ENCODE measurements at regions not wholly inside any gene's neighbourhood (a gene's known extent, or its start where the extent isn't known, plus 50 kb on each side); places are given as distances from the start of the nearest gene placed in this dataset.

GRCh38 chr16:5330058-5330457, 232.5 kb upstream of the EEF2KMT start:
- Histone ChIP-seq H2AFZ (ENCODE audit: control insufficient read depth, low read length) (no peak overlapping the region), H3K36me3 (ENCODE audit: control insufficient read depth in 2 of 2, extremely low read depth in 1 of 2, insufficient read depth in 2 of 2, low read length in 2 of 2) (no peaks in the 10 kb centered on the region), H3K27me3 (ENCODE audit: control insufficient read depth, extremely low read depth, insufficient read depth, low read length) (no peaks in the 10 kb centered on the region), H3K4me1 (ENCODE audit: control insufficient read depth, extremely low read depth, insufficient read depth, low read length) (no peaks in the 10 kb centered on the region), H3K9me3 (ENCODE audit: control insufficient read depth, low read depth, low read length) (no peaks in the 10 kb centered on the region), H3K9me1 (ENCODE audit: control insufficient read depth, extremely low read depth, insufficient read depth, low read length) (no peaks in the 10 kb centered on the region), H3K4me3 (ENCODE audit: control insufficient read depth in 2 of 3, extremely low read depth in 1 of 3, insufficient read depth in 2 of 3, low read depth in 1 of 3, low read length in 3 of 3) (no peak overlapping the region), H3K27ac (ENCODE audit: control insufficient read depth, insufficient read depth, low read length) (no peak overlapping the region), H3K4me2 (ENCODE audit: control insufficient read depth, extremely low read depth, insufficient read depth, low read depth, low read length) (no peak overlapping the region), H3K79me2 (ENCODE audit: control insufficient read depth, insufficient read depth, low read length) (no peaks in the 10 kb centered on the region), H3K9ac (ENCODE audit: control insufficient read depth, extremely low read depth, insufficient read depth, low read length) (no peak overlapping the region), H4K20me1 (ENCODE audit: control insufficient read depth, extremely low read depth, insufficient read depth, low read length) (no peaks in the 10 kb centered on the region)
- DNase-seq (ENCODE audit: low read depth, low spot score) (no peak), FAIRE-seq (no peak)
- TF ChIP-seq EZH2 (IDR thresholded peaks at IDR 0.05; ENCODE audit: low read length) (no peak), CTCF (optimal IDR thresholded peaks at IDR 0.05 in 1 of 3, IDR thresholded peaks at IDR 0.05 in 1 of 3, conservative IDR thresholded peaks at IDR 0.05 in 1 of 3; ENCODE audit: extremely low read depth in 1 of 3, insufficient read depth in 2 of 3, low read length in 3 of 3) (no peak)
- dilution Hi-C loops (cut with MboI; ENCODE audit: extremely low pct_ligation_motif_present, low sequenced_read_pairs), result no loop called here

DNA sequence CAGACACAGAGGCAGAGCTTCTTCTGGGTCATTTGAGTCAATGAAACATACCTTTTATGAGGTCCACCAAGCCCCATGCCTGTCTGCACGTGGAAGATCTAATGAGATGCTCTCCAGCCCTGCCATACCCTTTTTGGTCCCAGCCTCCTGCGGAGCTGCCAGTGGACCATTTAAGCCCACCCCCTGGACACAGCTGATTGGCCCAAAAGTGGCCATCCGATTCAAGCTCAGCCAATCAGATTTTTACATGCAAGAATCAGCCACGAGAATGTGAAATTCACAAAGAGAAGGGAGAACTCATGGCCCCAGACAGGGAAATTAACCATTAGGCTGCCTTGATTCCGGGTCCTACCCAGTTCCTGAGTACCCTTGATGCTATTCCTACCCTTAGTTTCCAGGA, 231.0 kb upstream of the EEF2KMT start:
- Histone ChIP-seq H3K36me3 (ENCODE audit: control insufficient read depth in 2 of 2, extremely low read depth in 1 of 2, insufficient read depth in 2 of 2, low read length in 2 of 2) (no peaks in the 10 kb centered on the region), H3K9me3 (ENCODE audit: control insufficient read depth, low read depth, low read length) (no peaks in the 10 kb centered on the region), H3K4me1 (ENCODE audit: control insufficient read depth, extremely low read depth, insufficient read depth, low read length) (no peaks in the 10 kb centered on the region), H3K9ac (ENCODE audit: control insufficient read depth, extremely low read depth, insufficient read depth, low read length) (no peak overlapping the region), H3K27ac (ENCODE audit: control insufficient read depth, insufficient read depth, low read length) (no peak overlapping the region), H3K9me1 (ENCODE audit: control insufficient read depth, extremely low read depth, insufficient read depth, low read length) (no peaks in the 10 kb centered on the region), H2AFZ (ENCODE audit: control insufficient read depth, low read length) (no peak overlapping the region), H3K27me3 (ENCODE audit: control insufficient read depth, extremely low read depth, insufficient read depth, low read length) (no peaks in the 10 kb centered on the region), H4K20me1 (ENCODE audit: control insufficient read depth, extremely low read depth, insufficient read depth, low read length) (no peaks in the 10 kb centered on the region), H3K4me2 (ENCODE audit: control insufficient read depth, extremely low read depth, insufficient read depth, low read depth, low read length) (no peak overlapping the region), H3K79me2 (ENCODE audit: control insufficient read depth, insufficient read depth, low read length) (no peaks in the 10 kb centered on the region), H3K4me3 (ENCODE audit: control insufficient read depth in 2 of 3, extremely low read depth in 1 of 3, insufficient read depth in 2 of 3, low read depth in 1 of 3, low read length in 3 of 3) (no peak overlapping the region)
- TF ChIP-seq CTCF (optimal IDR thresholded peaks at IDR 0.05 in 1 of 3, IDR thresholded peaks at IDR 0.05 in 1 of 3, conservative IDR thresholded peaks at IDR 0.05 in 1 of 3; ENCODE audit: extremely low read depth in 1 of 3, insufficient read depth in 2 of 3, low read length in 3 of 3) (no peak), EZH2 (IDR thresholded peaks at IDR 0.05; ENCODE audit: low read length) (no peak)
- no peak for DNase-seq (ENCODE audit: low read depth, low spot score)
- no peak for FAIRE-seq
- dilution Hi-C loops (cut with MboI; ENCODE audit: extremely low pct_ligation_motif_present, low sequenced_read_pairs), result no loop called here

Measured in keratinocyte (primary cell).